ENCODE measurements at regions not wholly inside any gene's neighbourhood (a gene's known extent, or its start where the extent isn't known, plus 50 kb on each side); places are given as distances from the start of the nearest gene placed in this dataset.

GRCh38 chr12:102781117-102781516 is 135.9 kb downstream of the PAH start:
- Histone ChIP-seq H3K36me3 (ENCODE audit: low read depth) (no peaks in the 10 kb centered on the region), H3K4me1 (ENCODE audit: low read depth) (no peaks in the 10 kb centered on the region), H3K9me3 (no peaks in the 10 kb centered on the region), H3K4me3 (no peak overlapping the region)
- intact Hi-C loops (cut with DNase I, micrococcal nuclease), result no loop called here
- peak in 1 of 3 donors; percentile 14 for DNase-seq
- no peak for TF ChIP-seq CTCF (IDR thresholded peaks at IDR 0.05)
- ATAC-seq, result no peak

GRCh38 chr12:102776041-102776440 is 141.0 kb downstream of the PAH start:
- Histone ChIP-seq H3K9me3 (no peaks in the 10 kb centered on the region), H3K4me1 (ENCODE audit: low read depth) (no peaks in the 10 kb centered on the region), H3K36me3 (ENCODE audit: low read depth) (no peaks in the 10 kb centered on the region), H3K4me3 (no peak overlapping the region)
- no peak for ATAC-seq
- no peak for TF ChIP-seq CTCF (IDR thresholded peaks at IDR 0.05)
- no peak for DNase-seq
- intact Hi-C loops (cut with DNase I, micrococcal nuclease), result no loop called here

GRCh38 chr12:102769323-102769916 is 147.6 kb downstream of the PAH start:
- H3K4me3 ChIP-seq, result no peak overlapping the region
- ATAC-seq (peak; percentile 53), DNase-seq (peak in 2 of 3 donors; percentile 35 to 62)
- peak; percentile 14 for TF ChIP-seq CTCF (IDR thresholded peaks at IDR 0.05)
- H3K9me3 ChIP-seq, result no peaks in the 10 kb centered on the region
- intact Hi-C loops (cut with DNase I, micrococcal nuclease), result no loop called here
- H3K4me1 ChIP-seq (ENCODE audit: low read depth), result no peaks in the 10 kb centered on the region
- no peaks in the 10 kb centered on the region for H3K36me3 ChIP-seq (ENCODE audit: low read depth)

- Histone ChIP-seq H3K9me3 (no peaks in the 10 kb centered on the region), H3K4me3 (no peak overlapping the region), H3K4me1 (ENCODE audit: low read depth) (no peaks in the 10 kb centered on the region), H3K36me3 (ENCODE audit: low read depth) (no peaks in the 10 kb centered on the region)
- DNase-seq (no peak), ATAC-seq (no peak)
- intact Hi-C loops (cut with DNase I, micrococcal nuclease), result no loop called here
- no peak for TF ChIP-seq CTCF (IDR thresholded peaks at IDR 0.05)
Measured at GRCh38 chr12:102766961-102767360, 150.1 kb downstream of the PAH start.

- Histone ChIP-seq H3K36me3 (ENCODE audit: low read depth) (no peaks in the 10 kb centered on the region), H3K4me3 (no peak overlapping the region), H3K4me1 (ENCODE audit: low read depth) (no peaks in the 10 kb centered on the region), H3K9me3 (no peaks in the 10 kb centered on the region)
- no peak for ATAC-seq
- no peak for DNase-seq
- TF ChIP-seq CTCF (IDR thresholded peaks at IDR 0.05), result no peak
- intact Hi-C loops (cut with DNase I, micrococcal nuclease), result no loop called here
Measured at GRCh38 chr12:102765736-102766135, 151.3 kb downstream of the PAH start.

- DNase-seq (no peak), ATAC-seq (no peak)
- Histone ChIP-seq H3K4me3 (no peak overlapping the region), H3K9me3 (no peaks in the 10 kb centered on the region), H3K4me1 (ENCODE audit: low read depth) (no peaks in the 10 kb centered on the region), H3K36me3 (ENCODE audit: low read depth) (no peaks in the 10 kb centered on the region)
- intact Hi-C loops (cut with DNase I, micrococcal nuclease), result no loop called here
- TF ChIP-seq CTCF (IDR thresholded peaks at IDR 0.05), result no peak
Measured at GRCh38 chr12:102763471-102763870, 153.6 kb downstream of the PAH start.

Data from mucosa of descending colon (tissue), 3 donors.